Fibroblast of upper back skin (primary cell): ENCODE measurements at regions not wholly inside any gene's neighbourhood (a gene's known extent, or its start where the extent isn't known, plus 50 kb on each side); places are given as distances from the start of the nearest gene placed in this dataset.
"Not testable (repeated sequence)": the region's sequence is repeated elsewhere in the genome, so short reads cannot be mapped to it uniquely, and the experiment has no call there.

ENCODE experiments used
- DNase-seq: peaks from one replicate; pipeline ENCODE4 v3.0.0-alpha.2; 2013

- no peak for DNase-seq
Measured at GRCh38 chr15:38614621-38615020, 50.0 kb upstream of the RASGRP1 start.

- DNase-seq: no peak
Measured at GRCh38 chr15:38617831-38618230, 53.2 kb upstream of the RASGRP1 start.

GRCh38 chr15:38618242-38618955, 53.8 kb upstream of the RASGRP1 start:
- no peak for DNase-seq

GRCh38 chr15:38620098-38620497, 55.5 kb upstream of the RASGRP1 start:
- DNase-seq: no peak

GRCh38 chr15:38620851-38621594, 56.4 kb upstream of the RASGRP1 start:
- DNase-seq: no peak

- no peak for DNase-seq
Measured at GRCh38 chr15:38622304-38622703, 57.7 kb upstream of the RASGRP1 start.

GRCh38 chr15:38622908-38623307, 58.3 kb upstream of the RASGRP1 start:
- no peak for DNase-seq

GRCh38 chr15:38623744-38624143, 59.1 kb upstream of the RASGRP1 start:
- no peak for DNase-seq

- DNase-seq: no peak
Measured at GRCh38 chr15:38624244-38625205, 59.9 kb upstream of the RASGRP1 start.

GRCh38 chr15:38625886-38626285, 61.3 kb upstream of the RASGRP1 start:
- no peak for DNase-seq

- DNase-seq: no peak
Measured at GRCh38 chr15:38626443-38627050, 61.9 kb upstream of the RASGRP1 start.

- DNase-seq: no peak
Measured at GRCh38 chr15:38627689-38628277, 63.2 kb upstream of the RASGRP1 start.

GRCh38 chr15:38631119-38632075, 66.8 kb upstream of the RASGRP1 start:
- DNase-seq: no peak

GRCh38 chr15:38635170-38635569, 70.6 kb upstream of the RASGRP1 start:
- no peak for DNase-seq

GRCh38 chr15:38636597-38636996, 72.0 kb upstream of the RASGRP1 start:
- DNase-seq: no peak

- no peak for DNase-seq
Measured at GRCh38 chr15:38638126-38638525, 73.5 kb upstream of the RASGRP1 start.

GRCh38 chr15:38638811-38639210, 74.2 kb upstream of the RASGRP1 start:
- DNase-seq: no peak

GRCh38 chr15:38642689-38643270, 78.2 kb upstream of the RASGRP1 start:
- DNase-seq: no peak

- DNase-seq: not testable (repeated sequence)
Measured at GRCh38 chr15:38644353-38644752, 79.7 kb upstream of the RASGRP1 start.

GRCh38 chr15:38646716-38647115, 82.1 kb upstream of the RASGRP1 start:
- no peak for DNase-seq

GRCh38 chr15:38647683-38648082, 83.1 kb upstream of the RASGRP1 start:
- peak; percentile 22 for DNase-seq
